A549 (cell line): ENCODE measurements at regions not wholly inside any gene's neighbourhood (a gene's known extent, or its start where the extent isn't known, plus 50 kb on each side); places are given as distances from the start of the nearest gene placed in this dataset.

ENCODE experiments used
- ATAC-seq, 2 experiments: fragments of 200-7000 bp in 1 of 2; fragments of >200 bp in 1 of 2; cut with Nextera tagmentation in 1 of 2; cut with Tn5 transposase in 1 of 2; 3 replicates each; pipeline versions ENCODE4 v1.8.0 to v1.9.1; 2018 to 2020; ENCODE audit warnings: mild to moderate bottlenecking in 1 of 2, moderate library complexity in 1 of 2
- CTCF ChIA-PET: fragments of 300-600 bp; sonication (Branson Sonifier 250); formaldehyde crosslinking; extraction: SDS; loops from one replicate; lab custom pipeline; 2021; ENCODE audit warnings: antibody characterized with exemption, inconsistent platforms; lab: Yijun Ruan, JAX
- POLR2A ChIA-PET: fragments of 350-600 bp; formaldehyde crosslinking; extraction: SDS; loops from one replicate; lab custom pipeline; 2021; ENCODE audit warnings: antibody characterized with exemption, inconsistent platforms; lab: Yijun Ruan, JAX
- DNase-seq, 2 experiments: peaks; one replicate each; pipeline versions ENCODE4 v3.0.0 to v3.0.0-alpha.2; 2011 to 2016; ENCODE audit warnings: low read depth in 1 of 2, low spot score in 1 of 2
- FAIRE-seq: peaks from 2 replicates; lab custom pipeline; 2011; peaks lifted over from hg19 to GRCh38; lab: Jason Lieb, UNC
- H3K27ac ChIP-seq, 2 experiments: fragments of >200 bp; sonication (Bioruptor Twin); formaldehyde crosslinking; 3 replicates each; pipeline ENCODE4 v1.5.1; 2016 to 2017
- H3K4me1 ChIP-seq: fragments of >200 bp; sonication (Bioruptor Twin); formaldehyde crosslinking; 3 replicates; pipeline ENCODE4 v1.6.1; 2016
- H3K4me2 ChIP-seq: fragments of >200 bp; sonication (Bioruptor Twin); formaldehyde crosslinking; 3 replicates; pipeline ENCODE4 v1.6.1; 2016
- H3K4me3 ChIP-seq: fragments of >200 bp; sonication (Bioruptor Twin); formaldehyde crosslinking; 3 replicates; pipeline ENCODE4 v1.5.1; 2016
- H3K9me3 ChIP-seq: fragments of >200 bp; sonication (Bioruptor Twin); formaldehyde crosslinking; 3 replicates; pipeline ENCODE4 v1.6.1; 2016
- BHLHE40 ChIP-seq: IDR thresholded peaks from 2 replicates; pipeline ENCODE4 v1.6.1; 2012; ENCODE audit warnings: low read depth, low read length, inconsistent platforms
- CHD4 ChIP-seq: fragments of 200-600 bp; sonication (generic); IDR thresholded peaks from 2 replicates; pipeline ENCODE4 v1.6.1; 2016; ENCODE audit warnings: antibody characterized with exemption, mild to moderate bottlenecking, borderline replicate concordance
- E2F6 ChIP-seq: IDR thresholded peaks from 2 replicates; pipeline ENCODE4 v1.6.1; 2012; ENCODE audit warnings: low read depth, borderline replicate concordance
- EP300 ChIP-seq, 2 experiments: fragments of >200 bp; sonication (Bioruptor Twin); formaldehyde crosslinking; IDR thresholded peaks; 2 replicates in 1 of 2; 3 replicates in 1 of 2; pipeline ENCODE4 v1.6.1; 2016 to 2017
- FOSB ChIP-seq: fragments of 250-450 bp; sonication (Bioruptor Pico); IDR thresholded peaks from 2 replicates; pipeline ENCODE4 v1.5.0; 2020; ENCODE audit warnings: mild to moderate bottlenecking, moderate library complexity
- HDAC2 ChIP-seq: fragments of 200-600 bp; sonication (generic); IDR thresholded peaks from 2 replicates; pipeline ENCODE4 v1.6.1; 2016
- HES2 ChIP-seq: fragments of >200 bp; sonication (Bioruptor Twin); formaldehyde crosslinking; IDR thresholded peaks from 2 replicates; pipeline ENCODE4 v1.6.1; 2016
- HOXB13 ChIP-seq: fragments of 250-450 bp; sonication (Bioruptor Pico); IDR thresholded peaks from 2 replicates; pipeline ENCODE4 v1.5.0; 2020; ENCODE audit warnings: low read depth, mild to moderate bottlenecking, moderate library complexity
- JUN ChIP-seq, 2 experiments: fragments of >200 bp; sonication (Bioruptor Twin); formaldehyde crosslinking; IDR thresholded peaks; 2 replicates in 1 of 2; 3 replicates in 1 of 2; pipeline ENCODE4 v1.6.1; 2016 to 2017
- JUNB ChIP-seq: fragments of >200 bp; sonication (Bioruptor Twin); formaldehyde crosslinking; IDR thresholded peaks from 2 replicates; pipeline ENCODE4 v1.6.1; 2016
- MAFK ChIP-seq: fragments of 450-650 bp; IDR thresholded peaks from 2 replicates; pipeline ENCODE4 v1.6.1; 2014; ENCODE audit not compliant: partially characterized antibody
- MAX ChIP-seq: IDR thresholded peaks from 2 replicates; pipeline ENCODE4 v1.6.1; 2012
- MAZ ChIP-seq: fragments of 150-350 bp; IDR thresholded peaks from 2 replicates; pipeline ENCODE4 v1.6.1; 2014; ENCODE audit warnings: antibody characterized with exemption, low read depth, low read length, borderline replicate concordance
- MYC ChIP-seq: IDR thresholded peaks from 2 replicates; pipeline ENCODE4 v1.6.1; 2012; ENCODE audit warnings: mild to moderate bottlenecking, inconsistent platforms, low read length, improper control_type of control experiment, borderline replicate concordance
- NFE2L2 ChIP-seq: fragments of 150-350 bp; conservative IDR thresholded peaks from 2 replicates; pipeline ENCODE4 v1.6.1; 2014; ENCODE audit warnings: low read length
- PBX3 ChIP-seq: IDR thresholded peaks from 2 replicates; pipeline ENCODE4 v1.6.1; 2012
- POLR2AphosphoS2 ChIP-seq: conservative IDR thresholded peaks from 2 replicates; pipeline ENCODE4 v1.6.1; 2012; ENCODE audit warnings: low read length, improper control_type of control experiment, inconsistent platforms
- RAD21 ChIP-seq, 2 experiments: fragments of >200 bp in 1 of 2; sonication (Bioruptor Twin) in 1 of 2; formaldehyde crosslinking in 1 of 2; IDR thresholded peaks in 1 of 2; conservative IDR thresholded peaks in 1 of 2; 2 replicates in 1 of 2; 3 replicates in 1 of 2; pipeline ENCODE4 v1.6.1; 2012 to 2018; ENCODE audit warnings: inconsistent platforms in 1 of 2
- RARB ChIP-seq: fragments of 250-450 bp; sonication (Bioruptor Pico); IDR thresholded peaks from 2 replicates; pipeline ENCODE4 v1.8.0; 2021; ENCODE audit warnings: mild to moderate bottlenecking, moderate library complexity
- RCOR1 ChIP-seq: fragments of 150-350 bp; IDR thresholded peaks from 2 replicates; pipeline ENCODE4 v1.6.1; 2014; ENCODE audit warnings: antibody characterized with exemption, low read length, low read depth
- REST ChIP-seq: fragments of 200-600 bp; sonication (generic); IDR thresholded peaks from 2 replicates; pipeline ENCODE4 v1.6.1; 2016; ENCODE audit warnings: antibody characterized with exemption, mild to moderate bottlenecking, moderate library complexity
- RFX5 ChIP-seq: fragments of 450-650 bp; IDR thresholded peaks from 2 replicates; pipeline ENCODE4 v1.7.1; 2014; ENCODE audit warnings: antibody characterized with exemption, mild to moderate bottlenecking, moderate library complexity
- TFCP2L1 ChIP-seq: fragments of 250-450 bp; sonication (Bioruptor Pico); IDR thresholded peaks from 2 replicates; pipeline ENCODE4 v1.5.0; 2021; ENCODE audit warnings: mild to moderate bottlenecking
- ZFP36 ChIP-seq: fragments of 450-650 bp; IDR thresholded peaks from 2 replicates; pipeline ENCODE4 v1.6.1; 2014; ENCODE audit warnings: borderline replicate concordance; ENCODE audit not compliant: partially characterized antibody
- ZNF302 ChIP-seq: fragments of 250-450 bp; sonication (Bioruptor Pico); IDR thresholded peaks from 2 replicates; pipeline ENCODE4 v1.9.0; 2021; ENCODE audit warnings: inconsistent platforms, mild to moderate bottlenecking, moderate library complexity
- WGBS: methylation state at CpG from one replicate; pipeline ENCODE4 v1.1.6; 2017; ENCODE audit errors: missing lambda C conversion rate; 5-methylcytosine and 5-hydroxymethylcytosine counted together

- FAIRE-seq: no peak
- Histone ChIP-seq H3K4me3 (no peak overlapping the region), H3K4me2 (no peak overlapping the region)
- no peak for TF ChIP-seq RFX5
- no peak for TF ChIP-seq RCOR1
- no peak for TF ChIP-seq FOSB (CRISPR knock-in tag)
- TF ChIP-seq MAZ: no peak
- no peak for TF ChIP-seq BHLHE40
- no peak for TF ChIP-seq EP300 (IDR thresholded peaks at IDR 0.05)
- no peak for TF ChIP-seq HES2
- no peak for TF ChIP-seq ZFP36
- TF ChIP-seq HOXB13 (CRISPR knock-in tag): no peak
- no peak for TF ChIP-seq ZNF302 (CRISPR knock-in tag)
- TF ChIP-seq CHD4: no peak
- no peak for TF ChIP-seq RAD21 (conservative IDR thresholded peaks at IDR 0.05 in 1 of 2, IDR thresholded peaks at IDR 0.05 in 1 of 2)
- no peak for TF ChIP-seq JUNB
- no peak for TF ChIP-seq MAX
- TF ChIP-seq RARB: no peak
- TF ChIP-seq REST: no peak
- TF ChIP-seq, all 56 proteins: peak for 0
- Histone ChIP-seq H3K9me3 (no peaks in the 10 kb centered on the region), H3K4me1 (no peaks in the 10 kb centered on the region), H3K27ac (no peak overlapping the region)
- ChIA-PET POLR2A (no interaction called here), CTCF (interaction anchor here (0.7 kb wide), 1 partner anchor 1081 kb away, joined by 3 read pairs; no protein-coding TSS in a partner anchor)
- WGBS: 32% methylated on average over 2 of the region's 2 CpGs
- ATAC-seq (no peak), DNase-seq (no peak)
These were observed 170.4 kb upstream of the AGA start for GRCh38 chr4:177612684-177613083.

- Histone ChIP-seq H3K9me3 (no peaks in the 10 kb centered on the region), H3K27ac (no peak overlapping the region), H3K4me1 (no peaks in the 10 kb centered on the region), H3K4me3 (no peak overlapping the region), H3K4me2 (no peak overlapping the region)
- TF ChIP-seq JUNB (no peak), CHD4 (no peak), JUN (IDR thresholded peaks at IDR 0.05) (no peak), ZNF302 (CRISPR knock-in tag) (no peak)
- CTCF ChIA-PET: no interaction called here
- POLR2A ChIA-PET: no interaction called here
- FAIRE-seq: no peak
- DNase-seq: no peak
- no peak for ATAC-seq
These were observed 190.2 kb upstream of the AGA start for GRCh38 chr4:177632481-177632880.

GRCh38 chr4:177638871-177639270 lies 196.6 kb upstream of the AGA start:
- ChIA-PET POLR2A (no interaction called here), CTCF (no interaction called here)
- FAIRE-seq (no peak), DNase-seq (no peak), ATAC-seq (no peak)
- 1% methylated on average over 2 of the region's 2 CpGs for WGBS
- Histone ChIP-seq H3K4me3 (no peak overlapping the region), H3K27ac (no peak overlapping the region), H3K9me3 (no peaks in the 10 kb centered on the region), H3K4me2 (no peak overlapping the region), H3K4me1 (no peaks in the 10 kb centered on the region)
- TF ChIP-seq E2F6 (no peak), MYC (no peak), ZNF302 (CRISPR knock-in tag) (no peak), HDAC2 (no peak), MAZ (no peak), PBX3 (no peak), POLR2AphosphoS2 (no peak), NFE2L2 (no peak), HES2 (no peak), MAFK (no peak), TFCP2L1 (CRISPR knock-in tag) (no peak)
